Motor neuron (in vitro differentiated cells): ENCODE measurements at regions not wholly inside any gene's neighbourhood (a gene's known extent, or its start where the extent isn't known, plus 50 kb on each side); places are given as distances from the start of the nearest gene placed in this dataset.
"Not testable (repeated sequence)": the region's sequence is repeated elsewhere in the genome, so short reads cannot be mapped to it uniquely, and the experiment has no call there.

Source experiments
- ATAC-seq, 8 experiments: fragments of 200-7000 bp; cut with Tn5 transposase; replicated peaks in 6 of 8; 2 replicates each; pipeline ENCODE4 v1.8.0; 2021; ENCODE audit warnings: mild to moderate bottlenecking in 8 of 8, moderate library complexity in 8 of 8
- H3K27ac ChIP-seq, 2 donors: fragments of 250-450 bp; sonication (Bioruptor Pico); 2 replicates each; pipeline ENCODE4 v1.9.0; 2021; ENCODE audit warnings: antibody characterized with exemption in 2 of 2, mild to moderate bottlenecking in 2 of 2, moderate library complexity in 1 of 2
- H3K4me1 ChIP-seq, 2 donors: fragments of 250-450 bp; sonication (Bioruptor Pico); replicated peaks in 1 of 2; 2 replicates each; pipeline ENCODE4 v1.6.1; 2021; ENCODE audit warnings: antibody characterized with exemption in 2 of 2, mild to moderate bottlenecking in 2 of 2, moderate library complexity in 1 of 2
- H3K4me3 ChIP-seq, 5 donors: fragments of 250-450 bp; sonication (Bioruptor Pico); 2 replicates each; pipeline ENCODE4 v1.9.0; 2021; ENCODE audit warnings: antibody characterized with exemption in 5 of 5, mild to moderate bottlenecking in 5 of 5, moderate library complexity in 4 of 5
- WGBS, 10 experiments: fragments of 450-650 bp; shearing (Covaris generic); methylation state at CpG; one replicate each; pipeline ENCODE4 v1.0.0; 2022; 5-methylcytosine and 5-hydroxymethylcytosine counted together
- in situ Hi-C, 9 experiments: fragments of 400-800 bp; cut with MboI; loops; one replicate each; pipeline ENCODE4 v1.15.0; 2021; ENCODE audit warnings: low sequenced_read_pairs in 9 of 9, low pct_unique_long_range_greater_than_20kb in 2 of 9; ENCODE audit not compliant: unreplicated experiment in 9 of 9

DNA sequence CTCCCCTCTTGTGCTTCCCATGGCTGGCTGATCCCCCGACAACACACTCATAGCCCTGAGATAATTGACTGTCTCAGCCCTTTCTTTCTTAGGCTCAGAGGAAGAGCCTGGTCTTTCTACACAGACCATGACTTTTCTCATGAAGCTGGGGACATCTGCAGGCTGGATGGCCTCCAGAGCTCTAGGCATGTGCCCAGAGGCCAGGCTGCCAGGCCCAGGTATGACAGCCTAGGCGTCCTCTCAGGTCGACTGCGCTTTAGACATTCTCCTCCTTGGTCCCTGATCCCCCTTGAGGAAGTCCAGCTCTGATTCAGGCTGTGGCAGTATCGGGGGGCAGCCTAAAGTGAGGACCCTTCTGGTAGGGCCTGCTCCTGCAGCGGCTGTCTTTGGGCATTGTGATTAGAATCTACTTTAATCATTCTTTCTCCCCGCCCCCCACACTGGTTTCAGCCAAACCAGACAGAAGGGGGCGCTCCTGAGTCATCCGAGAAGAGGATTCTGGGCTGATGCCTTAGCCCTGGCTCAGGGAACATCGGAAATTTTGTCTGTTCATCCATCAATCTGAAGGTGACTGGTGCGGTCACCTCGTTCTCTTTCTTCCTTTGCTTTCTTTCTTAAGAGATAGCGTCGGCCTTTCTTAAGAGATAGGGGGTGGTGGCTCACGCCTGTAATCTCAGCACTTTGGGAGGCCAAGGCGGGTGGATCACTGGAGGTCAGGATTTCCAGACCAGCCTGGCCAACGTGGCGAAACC, 66.5 kb upstream of the HSPA9 start:
- peaks cover 34 to 39% of the 10 kb centered on the region in 2 donors for H3K4me1 ChIP-seq
- in situ Hi-C loops = loop anchor here in 2 of 9 experiments (25.0 kb wide), 2 partner anchors 271 to 621 kb away; no protein-coding TSS in a partner anchor
- 34 to 76% (median 65%) methylated on average over 3 to 11 of the region's 18 CpGs; no CpG with 5 or more reads in 1 of the 10 experiments for WGBS, 10 experiments
- H3K4me3 ChIP-seq = no peak overlapping the region
- no peak overlapping the region for H3K27ac ChIP-seq
- peak; percentile 48 to 97 (median 57) for ATAC-seq

DNA sequence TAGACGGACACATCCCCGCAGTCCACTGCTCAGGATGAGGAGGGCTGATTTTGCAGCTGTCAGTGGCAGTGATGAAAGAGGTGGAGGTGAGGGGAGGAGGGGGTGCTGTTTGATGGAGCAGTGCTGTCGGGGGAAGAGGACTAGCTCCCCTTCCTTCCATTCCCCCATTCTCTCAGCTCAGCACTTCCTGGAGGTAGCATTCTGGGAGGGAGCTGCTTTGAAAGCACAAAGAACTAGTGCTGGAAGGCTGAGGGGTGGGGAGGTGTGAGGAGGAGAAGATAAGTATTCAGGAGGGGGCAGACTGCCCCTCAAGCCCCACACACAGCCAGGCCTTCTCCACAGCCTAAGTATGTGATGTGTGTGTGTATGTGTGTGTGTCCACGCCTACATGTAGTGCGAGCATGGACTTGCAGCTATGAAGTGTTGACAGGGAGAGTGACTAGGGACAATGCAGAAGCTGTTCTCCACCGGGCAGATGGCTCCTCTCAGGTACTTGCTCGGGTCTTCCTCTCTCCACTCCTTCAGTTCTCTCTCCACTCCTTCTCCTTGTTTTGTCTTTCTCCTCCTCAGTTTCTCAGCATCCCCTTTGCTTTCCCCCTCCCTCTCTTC, 65.5 kb upstream of the HSPA9 start:
- Histone ChIP-seq H3K4me1 (peaks cover 31 to 37% of the 10 kb centered on the region in 2 donors), H3K27ac (peak overlapping the region; percentile 24 to 62), H3K4me3 (no peak overlapping the region)
- ATAC-seq = peak in 5 of 8 experiments; percentile 24 to 59 (median 51)
- in situ Hi-C loops = loop anchor here in 2 of 9 experiments (25.0 kb wide), 2 partner anchors 272 to 622 kb away; no protein-coding TSS in a partner anchor
- whole genome bisulfite sequencing, 10 experiments = 0 to 81% (median 51%) methylated on average over 1 to 3 of the region's 7 CpGs; no CpG with 5 or more reads in 2 of the 10 experiments

DNA sequence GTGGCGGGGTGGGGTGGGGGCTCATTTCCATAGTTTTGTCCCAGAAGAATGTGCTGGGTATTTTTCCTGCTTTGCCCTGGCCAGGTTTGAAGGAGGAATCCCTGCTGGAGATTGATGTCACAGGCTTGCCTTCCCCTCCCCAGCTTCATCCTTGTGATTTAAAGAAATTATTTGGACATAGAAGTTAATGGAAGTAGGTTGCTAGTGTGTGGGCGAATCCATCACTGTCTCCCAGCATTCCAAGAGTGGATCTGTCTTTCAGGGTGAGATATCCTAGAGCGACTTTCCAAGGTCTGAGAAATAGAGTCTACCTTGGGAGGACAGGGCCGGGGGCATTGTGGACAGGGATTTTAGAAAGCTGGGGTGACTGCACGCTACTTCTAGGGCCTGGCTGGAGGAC, 64.9 kb upstream of the HSPA9 start:
- no peak for ATAC-seq
- Histone ChIP-seq H3K4me3 (no peak overlapping the region), H3K4me1 (peaks cover 34 to 42% of the 10 kb centered on the region in 2 donors), H3K27ac (peak overlapping the region in 1 of 2 donors; percentile 62)
- in situ Hi-C loops = loop anchor here in 2 of 9 experiments (25.0 kb wide), 2 partner anchors 272 to 622 kb away; no protein-coding TSS in a partner anchor
- 40 to 100% (median 67%) methylated on average over 1 to 3 of the region's 5 CpGs; no CpG with 5 or more reads in 6 of the 10 experiments for WGBS, 10 experiments

DNA sequence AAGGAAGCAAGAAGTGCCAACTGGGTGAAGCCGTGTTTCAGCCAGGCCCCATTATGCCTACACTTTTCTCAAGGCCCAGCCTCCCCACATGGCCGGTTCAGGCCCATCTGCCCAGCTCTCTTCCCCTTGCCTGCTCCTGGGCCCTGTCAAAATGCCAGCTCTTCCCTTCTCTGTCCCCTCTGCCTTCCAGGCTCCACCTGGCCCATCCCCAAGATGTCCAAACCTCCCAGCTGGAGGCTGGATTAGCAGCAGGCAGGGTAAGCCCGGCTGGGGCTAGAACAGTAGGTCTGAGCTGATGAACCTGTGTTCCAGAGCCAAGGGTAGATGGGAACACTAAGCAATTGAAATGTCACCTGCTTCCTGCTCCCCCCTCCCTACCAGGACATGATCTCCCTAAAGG, 64.1 kb upstream of the HSPA9 start:
- in situ Hi-C loops = loop anchor here in 2 of 9 experiments (25.0 kb wide), 2 partner anchors 273 to 623 kb away; no protein-coding TSS in a partner anchor
- H3K4me3 ChIP-seq = no peak overlapping the region
- no peak for ATAC-seq
- no peak overlapping the region for H3K27ac ChIP-seq
- 80 to 100% (median 92%) methylated on average over 1 to 2 of the region's 3 CpGs; no CpG with 5 or more reads in 5 of the 10 experiments for WGBS, 10 experiments
- H3K4me1 ChIP-seq = peaks cover 42 to 49% of the 10 kb centered on the region in 2 donors

DNA sequence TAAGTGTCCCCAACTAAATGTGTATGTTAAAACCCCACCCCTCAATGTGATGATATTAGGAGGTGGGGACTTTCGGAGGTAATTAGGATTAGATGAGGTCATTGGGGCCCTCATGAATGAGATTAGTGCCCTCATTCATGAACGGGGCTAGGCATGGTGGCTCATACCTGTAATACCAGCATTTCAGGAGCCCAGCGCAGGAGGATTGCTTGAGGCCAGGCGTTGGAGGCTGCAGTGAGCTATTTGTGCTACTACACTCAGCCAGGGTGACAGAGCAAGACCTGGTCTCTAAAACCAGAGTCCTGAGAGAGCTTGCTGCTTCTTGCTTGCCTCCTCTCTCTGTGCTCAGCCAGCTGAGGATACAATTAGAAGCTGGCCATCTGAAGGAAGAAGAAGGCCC, 62.1 kb upstream of the HSPA9 start:
- no peak for ATAC-seq
- in situ Hi-C loops = loop anchor here in 2 of 9 experiments (25.0 kb wide), 2 partner anchors 275 to 625 kb away; no protein-coding TSS in a partner anchor
- 35 to 100% (median 89%) methylated on average over 1 to 3 of the region's 4 CpGs; no CpG with 5 or more reads in 5 of the 10 experiments for WGBS, 10 experiments
- Histone ChIP-seq H3K4me3 (no peak overlapping the region), H3K27ac (no peak overlapping the region), H3K4me1 (peaks cover 60 to 64% of the 10 kb centered on the region in 2 donors)

DNA sequence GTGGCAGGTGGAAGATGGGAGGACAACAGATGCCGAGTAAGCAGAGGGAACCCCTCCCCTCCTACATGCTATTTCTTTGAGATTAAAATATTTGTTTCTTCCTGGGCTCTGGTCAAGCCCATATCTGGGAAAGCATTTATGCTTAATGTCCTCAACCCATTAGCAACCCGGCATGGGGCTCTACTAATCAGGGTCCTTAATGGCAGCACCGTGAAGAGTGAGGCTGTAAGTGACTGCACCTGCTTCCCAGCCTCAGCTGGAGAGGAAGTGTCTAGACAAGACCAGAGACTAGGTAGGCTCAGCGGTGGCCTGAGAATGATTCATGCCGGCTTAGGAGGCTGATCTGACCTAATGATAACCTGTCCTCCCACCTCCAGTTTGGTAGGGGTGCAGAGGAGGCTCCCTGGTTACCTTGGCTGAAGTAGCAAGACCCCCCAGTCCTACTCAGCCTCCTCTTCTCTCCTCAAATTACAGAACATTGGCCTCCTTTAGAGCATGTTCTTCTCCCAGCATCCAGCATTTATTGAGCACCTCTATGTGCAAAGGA, 61.3 kb upstream of the HSPA9 start:
- no peak for ATAC-seq
- Histone ChIP-seq H3K4me1 (peaks cover 54 to 57% of the 10 kb centered on the region in 2 donors), H3K27ac (peak overlapping the region in 1 of 2 donors; percentile 64), H3K4me3 (no peak overlapping the region)
- WGBS, 10 experiments = 27 to 80% (median 40%) methylated on average over 1 to 5 of the region's 5 CpGs; no CpG with 5 or more reads in 3 of the 10 experiments
- in situ Hi-C loops = loop anchor here in 2 of 9 experiments (25.0 kb wide), 2 partner anchors 276 to 626 kb away; no protein-coding TSS in a partner anchor

DNA sequence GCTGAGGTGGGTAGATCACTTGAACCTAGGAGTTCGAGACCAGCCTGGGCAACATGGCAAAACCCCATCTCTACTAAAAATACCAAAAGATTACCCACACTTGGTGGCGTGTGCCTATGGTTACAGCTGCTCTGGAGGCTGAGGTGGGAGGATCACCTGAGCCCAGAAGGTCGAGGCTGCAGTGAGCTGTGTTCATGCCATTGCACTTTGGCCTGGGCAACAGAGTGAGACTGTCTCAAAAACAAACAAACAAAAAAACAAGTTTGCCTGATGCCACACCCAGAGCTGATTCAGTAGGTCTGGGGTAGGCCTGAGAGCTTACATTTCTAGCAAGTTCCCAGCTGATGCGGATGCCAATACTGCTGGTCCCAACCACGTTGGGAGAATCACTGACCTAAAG, 60.5 kb upstream of the HSPA9 start:
- Histone ChIP-seq H3K4me3 (no peak overlapping the region), H3K27ac (peak overlapping the region; percentile 25 to 64), H3K4me1 (peaks cover 46 to 50% of the 10 kb centered on the region in 2 donors)
- ATAC-seq = no peak
- 38 to 100% (median 83%) methylated on average over 1 to 5 of the region's 5 CpGs; no CpG with 5 or more reads in 3 of the 10 experiments for WGBS, 10 experiments
- in situ Hi-C loops = loop anchor here in 2 of 9 experiments (25.0 kb wide), 2 partner anchors 277 to 627 kb away; no protein-coding TSS in a partner anchor

DNA sequence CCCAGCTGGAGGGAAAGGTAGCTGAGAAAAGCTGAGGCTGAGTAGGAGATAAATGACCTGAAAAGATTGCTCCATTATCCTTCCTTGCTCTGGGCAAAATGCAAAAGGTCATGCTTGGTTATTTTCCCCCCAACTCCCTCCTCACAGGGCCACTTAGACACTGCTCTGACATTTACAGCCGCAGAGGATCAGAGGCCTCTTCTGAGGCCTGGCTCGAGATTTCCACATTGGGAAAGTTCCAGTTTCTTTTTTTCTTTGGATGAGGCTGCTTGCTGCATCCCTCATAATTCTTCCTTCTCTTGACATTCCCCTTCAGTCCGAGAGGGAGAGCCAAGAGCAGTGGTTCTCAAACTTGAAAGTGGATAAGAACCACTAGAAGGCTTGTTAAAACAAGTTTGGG, 60.1 kb upstream of the HSPA9 start:
- WGBS, 10 experiments = 0 to 39% (median 10%) methylated on average over 1 to 3 of the region's 3 CpGs; no CpG with 5 or more reads in 3 of the 10 experiments
- peaks cover 42 to 45% of the 10 kb centered on the region in 2 donors for H3K4me1 ChIP-seq
- ATAC-seq = peak; percentile 12 to 89 (median 79)
- in situ Hi-C loops = loop anchor here in 2 of 9 experiments (25.0 kb wide), 2 partner anchors 277 to 627 kb away; no protein-coding TSS in a partner anchor
- peak overlapping the region; percentile 25 to 64 for H3K27ac ChIP-seq
- H3K4me3 ChIP-seq = no peak overlapping the region

DNA sequence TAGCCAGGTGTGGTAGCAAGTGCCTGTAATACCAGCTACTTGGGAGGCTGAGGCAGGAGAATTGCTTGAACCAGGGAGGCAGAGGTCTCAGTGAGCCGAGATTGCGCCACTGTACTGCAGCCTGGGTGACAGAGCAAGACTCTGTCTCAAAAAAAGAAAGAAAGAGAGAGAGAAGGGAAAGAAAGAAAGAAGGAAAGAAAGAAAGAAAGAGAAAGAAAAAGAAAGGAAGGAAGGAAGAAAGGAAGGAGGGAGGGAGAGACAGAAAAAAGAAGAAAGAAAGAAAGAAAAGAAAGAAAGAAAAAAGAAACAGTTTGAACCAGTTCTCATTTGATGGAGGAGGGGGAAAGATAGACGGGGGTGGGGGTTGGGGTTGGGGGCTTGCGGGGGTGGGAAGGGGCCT, 59.6 kb upstream of the HSPA9 start:
- ATAC-seq, H3K4me3 ChIP-seq: not testable (repeated sequence)
- WGBS, 10 experiments = 67 to 98% (median 83%) methylated on average over 2 to 3 of the region's 4 CpGs; no CpG with 5 or more reads in 3 of the 10 experiments
- Histone ChIP-seq H3K27ac (peak overlapping the region; percentile 64 to 85), H3K4me1 (peaks cover 38 to 41% of the 10 kb centered on the region in 2 donors)
- in situ Hi-C loops = loop anchor here in 2 of 9 experiments (25.0 kb wide), 2 partner anchors 277 to 627 kb away; no protein-coding TSS in a partner anchor

DNA sequence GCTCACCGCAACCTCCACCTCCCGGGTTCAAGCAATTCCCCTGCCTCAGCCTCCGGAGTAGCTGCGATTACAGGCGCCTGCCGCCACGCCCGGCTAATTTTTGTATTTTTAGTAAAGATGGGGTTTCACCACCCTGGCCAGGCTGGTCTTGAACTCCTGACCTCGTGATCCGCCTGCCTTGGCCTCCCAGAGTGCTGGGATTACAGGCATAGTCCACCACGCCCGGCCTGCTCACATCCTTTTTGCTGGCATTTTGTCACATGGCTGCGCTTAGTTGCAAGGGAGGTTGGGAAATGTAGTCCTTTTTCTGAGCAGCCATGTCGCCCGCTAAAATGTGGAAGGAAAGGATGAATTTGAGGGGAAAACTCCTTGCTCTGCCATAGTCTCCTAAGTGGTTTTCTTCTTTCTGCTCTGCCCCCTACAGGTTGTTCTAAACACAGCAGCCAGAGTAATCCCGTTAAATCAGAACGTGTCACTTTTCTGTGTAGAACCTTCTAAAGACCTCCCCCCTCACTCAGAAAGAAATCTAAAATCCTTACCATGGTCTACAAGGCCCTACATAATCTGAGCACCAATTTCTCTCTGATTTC, 57.8 kb upstream of the HSPA9 start:
- Histone ChIP-seq H3K27ac (no peak overlapping the region), H3K4me3 (no peak overlapping the region), H3K4me1 (peaks cover 35 to 38% of the 10 kb centered on the region in 2 donors)
- ATAC-seq = peak; percentile 59 to 98 (median 68)
- 7 to 95% (median 52%) methylated on average over 1 to 15 of the region's 17 CpGs for WGBS, 10 experiments
- in situ Hi-C loops = loop anchor here in 2 of 9 experiments (25.0 kb wide), 2 partner anchors 279 to 629 kb away; no protein-coding TSS in a partner anchor

DNA sequence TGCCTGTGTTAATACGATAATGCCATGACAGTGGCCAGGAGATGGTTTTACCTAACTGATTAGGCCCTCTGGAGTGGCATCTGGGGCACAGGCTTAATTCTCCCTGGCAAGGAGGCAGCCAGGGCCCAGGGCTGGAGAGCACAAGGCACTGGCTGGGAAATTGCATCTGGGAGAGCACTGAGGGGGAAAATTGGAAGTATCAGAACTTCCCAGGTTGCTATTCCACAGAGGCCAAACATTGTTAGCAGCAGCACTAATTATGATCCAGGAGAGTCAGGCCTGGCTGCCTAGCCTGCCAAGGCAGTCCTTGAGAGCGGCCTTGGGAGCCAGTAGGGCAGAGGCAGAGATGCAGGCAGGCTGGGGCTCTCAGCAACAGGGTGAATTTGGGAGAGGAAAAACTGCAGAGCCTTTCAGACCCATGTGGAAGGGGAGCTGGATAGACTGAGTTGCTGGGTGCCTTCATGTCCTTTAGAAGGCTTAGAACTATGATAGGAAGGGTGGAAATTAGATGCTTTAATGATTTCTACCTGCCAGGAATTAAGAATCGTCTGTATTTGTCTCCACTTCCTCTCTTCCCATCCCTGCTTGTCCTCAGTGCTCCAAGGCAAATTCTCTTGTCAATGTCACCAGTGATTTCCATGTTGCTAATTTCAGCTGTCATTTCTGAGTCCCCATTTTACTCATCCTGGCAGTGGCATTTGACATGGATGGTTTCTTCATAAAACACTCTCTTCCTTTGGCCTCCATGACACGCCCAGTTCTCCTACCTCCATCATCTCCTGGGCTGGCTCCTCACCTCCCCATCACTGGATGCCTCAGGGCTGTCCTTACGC, 56.1 kb upstream of the HSPA9 start:
- in situ Hi-C loops = loop anchor here in 2 of 9 experiments (25.0 kb wide), 2 partner anchors 281 to 631 kb away; no protein-coding TSS in a partner anchor

More for the DNA sequence above, 56.1 kb upstream of the HSPA9 start:
- Histone ChIP-seq H3K4me1 (peaks cover 34 to 39% of the 10 kb centered on the region in 2 donors), H3K4me3 (no peak overlapping the region), H3K27ac (no peak overlapping the region)
- WGBS, 10 experiments = 72 to 100% (median 86%) methylated on average over 2 to 5 of the region's 5 CpGs; no CpG with 5 or more reads in 1 of the 10 experiments
- ATAC-seq = no peak
